ENCODE measurements at regions not wholly inside any gene's neighbourhood (a gene's known extent, or its start where the extent isn't known, plus 50 kb on each side); places are given as distances from the start of the nearest gene placed in this dataset.

GRCh38 chr10:108819302-108819701 is 1104.0 kb downstream of the XPNPEP1 start:
- Histone ChIP-seq H3K9me3 (ENCODE audit: control insufficient read depth in 2 of 2, insufficient read depth in 1 of 2, low read depth in 1 of 2, low read length in 1 of 2) (no peaks in the 10 kb centered on the region), H3K36me3 (ENCODE audit: control insufficient read depth in 2 of 2, insufficient read depth in 2 of 2, low read length in 1 of 2) (no peaks in the 10 kb centered on the region), H3K4me1 (ENCODE audit: control insufficient read depth in 2 of 2, insufficient read depth in 2 of 2, low read length in 1 of 2) (no peaks in the 10 kb centered on the region), H3K4me3 (ENCODE audit: low read depth in 1 of 2, low read length in 2 of 2) (no peak overlapping the region), H3K27me3 (ENCODE audit: control insufficient read depth in 1 of 2, insufficient read depth in 2 of 2, low read length in 2 of 2) (no peaks in the 10 kb centered on the region), H3K27ac (ENCODE audit: low read depth in 2 of 2, low read length in 1 of 2) (no peak overlapping the region)
- 59 to 62% methylated on average over 1 of the region's 1 CpG for WGBS, 2 donors

GRCh38 chr10:108817584-108817983 is 1105.7 kb downstream of the XPNPEP1 start:
- H3K9me3 ChIP-seq (ENCODE audit: control insufficient read depth in 2 of 2, insufficient read depth in 1 of 2, low read depth in 1 of 2, low read length in 1 of 2) = no peaks in the 10 kb centered on the region
- no peaks in the 10 kb centered on the region for H3K4me1 ChIP-seq (ENCODE audit: control insufficient read depth in 2 of 2, insufficient read depth in 2 of 2, low read length in 1 of 2)
- H3K4me3 ChIP-seq (ENCODE audit: low read depth in 1 of 2, low read length in 2 of 2) = no peak overlapping the region
- H3K36me3 ChIP-seq (ENCODE audit: control insufficient read depth in 2 of 2, insufficient read depth in 2 of 2, low read length in 1 of 2) = no peaks in the 10 kb centered on the region
- 58 to 76% methylated on average over 2 of the region's 2 CpGs for WGBS, 2 donors
- H3K27me3 ChIP-seq (ENCODE audit: control insufficient read depth in 1 of 2, insufficient read depth in 2 of 2, low read length in 2 of 2) = no peaks in the 10 kb centered on the region
- H3K27ac ChIP-seq (ENCODE audit: low read depth in 2 of 2, low read length in 1 of 2) = no peak overlapping the region

GRCh38 chr10:108817135-108817534 is 1106.2 kb downstream of the XPNPEP1 start:
- Histone ChIP-seq H3K36me3 (ENCODE audit: control insufficient read depth in 2 of 2, insufficient read depth in 2 of 2, low read length in 1 of 2) (no peaks in the 10 kb centered on the region), H3K4me3 (ENCODE audit: low read depth in 1 of 2, low read length in 2 of 2) (no peak overlapping the region), H3K27me3 (ENCODE audit: control insufficient read depth in 1 of 2, insufficient read depth in 2 of 2, low read length in 2 of 2) (no peaks in the 10 kb centered on the region), H3K4me1 (ENCODE audit: control insufficient read depth in 2 of 2, insufficient read depth in 2 of 2, low read length in 1 of 2) (no peaks in the 10 kb centered on the region), H3K27ac (ENCODE audit: low read depth in 2 of 2, low read length in 1 of 2) (no peak overlapping the region), H3K9me3 (ENCODE audit: control insufficient read depth in 2 of 2, insufficient read depth in 1 of 2, low read depth in 1 of 2, low read length in 1 of 2) (no peaks in the 10 kb centered on the region)
- 47 to 80% methylated on average over 3 of the region's 3 CpGs for WGBS, 2 donors

DNA sequence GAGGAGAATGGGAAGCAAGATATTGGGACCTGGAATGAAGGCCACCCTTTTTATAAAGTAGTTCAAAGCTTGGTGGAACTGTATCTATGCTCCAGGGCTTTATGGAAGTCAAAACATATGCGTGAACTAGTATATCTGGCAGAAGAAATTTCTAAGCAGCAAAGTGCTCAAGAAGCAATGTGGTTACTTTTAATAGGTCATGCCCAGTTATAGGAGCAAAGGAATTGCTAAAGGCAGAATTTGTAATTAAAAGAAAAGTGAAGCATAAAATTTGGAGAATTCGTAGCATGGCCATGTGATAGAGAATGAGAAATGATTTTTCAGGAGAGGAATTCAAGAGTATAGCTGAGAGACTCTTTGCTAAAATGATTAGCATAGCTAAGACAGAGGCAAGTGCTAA is 1110.4 kb downstream of the XPNPEP1 start:
- no peaks in the 10 kb centered on the region for H3K4me1 ChIP-seq (ENCODE audit: control insufficient read depth in 2 of 2, insufficient read depth in 2 of 2, low read length in 1 of 2)
- no peak overlapping the region for H3K27ac ChIP-seq (ENCODE audit: low read depth in 2 of 2, low read length in 1 of 2)
- H3K36me3 ChIP-seq (ENCODE audit: control insufficient read depth in 2 of 2, insufficient read depth in 2 of 2, low read length in 1 of 2) = no peaks in the 10 kb centered on the region
- 63 to 85% methylated on average over 2 of the region's 2 CpGs for WGBS, 2 donors
- no peak overlapping the region for H3K4me3 ChIP-seq (ENCODE audit: low read depth in 1 of 2, low read length in 2 of 2)
- H3K27me3 ChIP-seq (ENCODE audit: control insufficient read depth in 1 of 2, insufficient read depth in 2 of 2, low read length in 2 of 2) = no peaks in the 10 kb centered on the region
- no peaks in the 10 kb centered on the region for H3K9me3 ChIP-seq (ENCODE audit: control insufficient read depth in 2 of 2, insufficient read depth in 1 of 2, low read depth in 1 of 2, low read length in 1 of 2)

GRCh38 chr10:108812296-108812695 is 1111.0 kb downstream of the XPNPEP1 start:
- H3K4me3 ChIP-seq (ENCODE audit: low read depth in 1 of 2, low read length in 2 of 2) = no peak overlapping the region
- 60 to 68% methylated on average over 1 of the region's 1 CpG for WGBS, 2 donors
- H3K4me1 ChIP-seq (ENCODE audit: control insufficient read depth in 2 of 2, insufficient read depth in 2 of 2, low read length in 1 of 2) = no peaks in the 10 kb centered on the region
- H3K27me3 ChIP-seq (ENCODE audit: control insufficient read depth in 1 of 2, insufficient read depth in 2 of 2, low read length in 2 of 2) = no peaks in the 10 kb centered on the region
- H3K9me3 ChIP-seq (ENCODE audit: control insufficient read depth in 2 of 2, insufficient read depth in 1 of 2, low read depth in 1 of 2, low read length in 1 of 2) = no peaks in the 10 kb centered on the region
- no peaks in the 10 kb centered on the region for H3K36me3 ChIP-seq (ENCODE audit: control insufficient read depth in 2 of 2, insufficient read depth in 2 of 2, low read length in 1 of 2)
- H3K27ac ChIP-seq (ENCODE audit: low read depth in 2 of 2, low read length in 1 of 2) = no peak overlapping the region

GRCh38 chr10:108808228-108808627 is 1115.1 kb downstream of the XPNPEP1 start:
- no peaks in the 10 kb centered on the region for H3K4me1 ChIP-seq (ENCODE audit: control insufficient read depth in 2 of 2, insufficient read depth in 2 of 2, low read length in 1 of 2)
- H3K36me3 ChIP-seq (ENCODE audit: control insufficient read depth in 2 of 2, insufficient read depth in 2 of 2, low read length in 1 of 2) = no peaks in the 10 kb centered on the region
- no peaks in the 10 kb centered on the region for H3K9me3 ChIP-seq (ENCODE audit: control insufficient read depth in 2 of 2, insufficient read depth in 1 of 2, low read depth in 1 of 2, low read length in 1 of 2)
- 53 to 63% methylated on average over 2 of the region's 2 CpGs for WGBS, 2 donors
- no peaks in the 10 kb centered on the region for H3K27me3 ChIP-seq (ENCODE audit: control insufficient read depth in 1 of 2, insufficient read depth in 2 of 2, low read length in 2 of 2)
- no peak overlapping the region for H3K4me3 ChIP-seq (ENCODE audit: low read depth in 1 of 2, low read length in 2 of 2)
- H3K27ac ChIP-seq (ENCODE audit: low read depth in 2 of 2, low read length in 1 of 2) = no peak overlapping the region

DNA sequence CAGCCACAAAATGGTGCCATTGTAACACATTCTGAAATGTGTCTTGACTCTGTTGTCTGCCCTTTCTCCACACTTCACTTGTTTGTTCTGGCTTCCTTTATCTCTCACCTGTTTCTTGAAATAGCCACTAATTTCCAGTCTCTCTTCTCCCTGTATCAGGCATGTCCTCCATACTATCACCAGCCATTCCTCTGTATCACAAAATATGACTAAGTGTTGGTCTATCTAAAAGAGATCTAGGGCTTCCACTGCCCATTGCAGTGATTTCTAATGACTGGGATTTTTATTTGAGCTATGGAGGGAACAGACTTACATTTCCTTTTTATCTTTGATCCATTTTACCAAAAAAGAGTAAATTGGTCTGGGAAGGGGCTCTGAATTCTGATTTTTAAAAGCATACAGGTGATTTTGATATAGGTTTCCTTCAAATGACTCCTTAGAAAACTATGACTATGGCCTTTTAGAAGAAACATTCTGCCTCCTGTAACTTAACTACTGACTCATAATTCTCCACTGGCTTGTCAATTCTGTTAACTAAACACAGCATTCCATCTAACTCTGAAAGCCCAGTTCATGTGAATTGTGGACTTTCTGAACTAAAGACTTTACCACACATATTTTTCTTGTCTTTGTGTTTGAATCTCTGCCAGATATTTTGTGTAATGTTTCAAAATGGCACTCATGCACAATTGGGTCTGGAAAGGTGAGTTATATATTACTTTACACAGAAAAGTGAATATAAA is 1121.4 kb downstream of the XPNPEP1 start:
- no peaks in the 10 kb centered on the region for H3K27me3 ChIP-seq (ENCODE audit: control insufficient read depth in 1 of 2, insufficient read depth in 2 of 2, low read length in 2 of 2)
- H3K27ac ChIP-seq (ENCODE audit: low read depth in 2 of 2, low read length in 1 of 2) = no peak overlapping the region
- H3K9me3 ChIP-seq (ENCODE audit: control insufficient read depth in 2 of 2, insufficient read depth in 1 of 2, low read depth in 1 of 2, low read length in 1 of 2) = no peaks in the 10 kb centered on the region
- no peaks in the 10 kb centered on the region for H3K36me3 ChIP-seq (ENCODE audit: control insufficient read depth in 2 of 2, insufficient read depth in 2 of 2, low read length in 1 of 2)
- H3K4me1 ChIP-seq (ENCODE audit: control insufficient read depth in 2 of 2, insufficient read depth in 2 of 2, low read length in 1 of 2) = no peaks in the 10 kb centered on the region
- H3K4me3 ChIP-seq (ENCODE audit: low read depth in 1 of 2, low read length in 2 of 2) = no peak overlapping the region

- H3K4me3 ChIP-seq (ENCODE audit: low read depth in 1 of 2, low read length in 2 of 2) = no peak overlapping the region
- WGBS, 2 donors = 81% methylated on average over 2 of the region's 2 CpGs
These were observed 1122.1 kb downstream of the XPNPEP1 start for GRCh38 chr10:108801220-108801619.

DNA sequence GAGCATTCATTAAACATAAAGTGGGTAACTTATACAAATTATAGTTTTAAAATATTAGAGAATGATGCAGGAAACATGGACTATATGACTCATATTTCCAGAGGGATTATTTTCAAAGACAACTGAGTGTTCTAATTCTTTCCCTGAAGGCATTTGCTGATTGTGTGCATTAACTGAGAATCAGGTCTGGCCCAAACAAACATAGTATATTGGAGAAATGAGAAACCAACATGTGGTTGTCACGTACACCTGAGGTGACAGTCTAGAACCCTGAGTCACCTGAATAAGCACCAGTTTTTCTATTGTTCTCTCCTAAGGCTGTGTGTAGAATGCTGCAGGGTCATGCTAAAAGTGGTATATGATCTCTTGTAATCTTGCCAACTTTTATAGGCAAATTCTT is 1125.7 kb downstream of the XPNPEP1 start:
- Histone ChIP-seq H3K4me3 (ENCODE audit: low read depth in 1 of 2, low read length in 2 of 2) (no peak overlapping the region), H3K9me3 (ENCODE audit: control insufficient read depth in 2 of 2, insufficient read depth in 1 of 2, low read depth in 1 of 2, low read length in 1 of 2) (no peaks in the 10 kb centered on the region), H3K27me3 (ENCODE audit: control insufficient read depth in 1 of 2, insufficient read depth in 2 of 2, low read length in 2 of 2) (no peaks in the 10 kb centered on the region), H3K36me3 (ENCODE audit: control insufficient read depth in 2 of 2, insufficient read depth in 2 of 2, low read length in 1 of 2) (no peaks in the 10 kb centered on the region), H3K4me1 (ENCODE audit: control insufficient read depth in 2 of 2, insufficient read depth in 2 of 2, low read length in 1 of 2) (no peaks in the 10 kb centered on the region), H3K27ac (ENCODE audit: low read depth in 2 of 2, low read length in 1 of 2) (no peak overlapping the region)
- 70 to 82% methylated on average over 1 of the region's 1 CpG for WGBS, 2 donors

More at GRCh38 chr10:108801220-108801619, 1122.1 kb downstream of the XPNPEP1 start:
- no peaks in the 10 kb centered on the region for H3K27me3 ChIP-seq (ENCODE audit: control insufficient read depth in 1 of 2, insufficient read depth in 2 of 2, low read length in 2 of 2)
- H3K9me3 ChIP-seq (ENCODE audit: control insufficient read depth in 2 of 2, insufficient read depth in 1 of 2, low read depth in 1 of 2, low read length in 1 of 2) = no peaks in the 10 kb centered on the region
- H3K4me1 ChIP-seq (ENCODE audit: control insufficient read depth in 2 of 2, insufficient read depth in 2 of 2, low read length in 1 of 2) = no peaks in the 10 kb centered on the region
- H3K27ac ChIP-seq (ENCODE audit: low read depth in 2 of 2, low read length in 1 of 2) = no peak overlapping the region
- no peaks in the 10 kb centered on the region for H3K36me3 ChIP-seq (ENCODE audit: control insufficient read depth in 2 of 2, insufficient read depth in 2 of 2, low read length in 1 of 2)

DNA sequence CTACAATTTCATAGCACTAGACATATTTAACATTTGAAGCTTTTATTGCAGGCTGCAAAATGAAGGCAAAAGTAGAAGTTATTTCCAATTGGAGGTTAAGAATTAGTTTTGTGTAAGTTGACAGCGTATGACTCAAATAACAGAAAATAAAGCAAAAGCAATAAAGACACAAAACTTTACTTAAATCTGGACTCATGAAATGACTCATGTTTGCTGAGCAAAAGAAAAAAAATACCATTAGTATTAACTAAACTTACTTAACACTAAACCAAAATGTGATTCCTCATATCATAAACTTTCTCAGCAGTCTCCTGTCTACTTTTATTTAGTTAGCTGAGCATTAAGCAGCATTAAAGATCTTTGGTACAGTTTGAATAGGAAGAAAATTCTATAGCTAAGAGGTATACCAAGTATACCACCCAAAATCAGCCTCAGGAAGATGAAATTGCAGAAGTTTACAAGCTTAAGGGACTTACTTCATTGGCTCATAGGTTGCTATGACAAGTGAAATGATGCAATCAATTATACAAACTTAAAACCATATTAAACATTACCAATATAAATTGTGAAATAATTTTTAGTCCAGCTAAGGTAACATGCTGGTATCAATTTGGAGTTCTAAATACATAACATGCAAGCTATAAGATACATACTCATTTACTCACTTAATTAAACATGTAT is 1131.4 kb downstream of the XPNPEP1 start:
- H3K27me3 ChIP-seq (ENCODE audit: control insufficient read depth in 1 of 2, insufficient read depth in 2 of 2, low read length in 2 of 2) = no peaks in the 10 kb centered on the region
- 67 to 74% methylated on average over 1 of the region's 1 CpG for WGBS, 2 donors
- H3K4me1 ChIP-seq (ENCODE audit: control insufficient read depth in 2 of 2, insufficient read depth in 2 of 2, low read length in 1 of 2) = no peaks in the 10 kb centered on the region
- H3K4me3 ChIP-seq (ENCODE audit: low read depth in 1 of 2, low read length in 2 of 2) = no peak overlapping the region
- H3K36me3 ChIP-seq (ENCODE audit: control insufficient read depth in 2 of 2, insufficient read depth in 2 of 2, low read length in 1 of 2) = no peaks in the 10 kb centered on the region
- no peak overlapping the region for H3K27ac ChIP-seq (ENCODE audit: low read depth in 2 of 2, low read length in 1 of 2)
- no peaks in the 10 kb centered on the region for H3K9me3 ChIP-seq (ENCODE audit: control insufficient read depth in 2 of 2, insufficient read depth in 1 of 2, low read depth in 1 of 2, low read length in 1 of 2)
